GM21529 (cell line): ENCODE measurements at regions not wholly inside any gene's neighbourhood (a gene's known extent, or its start where the extent isn't known, plus 50 kb on each side); places are given as distances from the start of the nearest gene placed in this dataset.
"Not testable (repeated sequence)": the region's sequence is repeated elsewhere in the genome, so short reads cannot be mapped to it uniquely, and the experiment has no call there.

Source experiments
- ATAC-seq: cut with Tn5 transposase; IDR thresholded peaks from one replicate; pipeline ENCODE4 v1.9.1; 2021; ENCODE audit not compliant: unreplicated experiment

- ATAC-seq, result no peak
Measured at GRCh38 chr10:84571146-84571545, 242.8 kb downstream of the CCSER2 start.

- ATAC-seq, result no peak
Measured at GRCh38 chr10:84574102-84574501, 245.7 kb downstream of the CCSER2 start.

DNA sequence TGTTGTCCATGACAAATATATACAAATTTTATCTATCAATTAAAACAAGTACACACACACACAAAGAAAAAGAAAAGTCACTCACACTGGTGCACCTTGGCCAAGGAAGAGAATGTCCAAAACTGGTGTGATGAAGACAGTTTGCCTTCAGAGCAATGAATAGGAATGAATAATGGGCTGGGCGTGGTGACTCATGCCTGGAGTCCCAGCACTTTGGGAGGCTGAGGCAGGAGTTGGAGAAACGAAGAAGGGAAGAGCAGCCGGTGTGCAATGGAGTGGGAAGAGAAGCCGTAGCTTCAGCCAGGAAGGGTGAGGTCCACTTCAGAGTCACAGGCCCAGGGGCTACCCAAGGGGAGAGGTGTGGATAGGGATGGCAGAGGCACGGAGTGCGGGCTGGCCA lies 253.6 kb downstream of the CCSER2 start:
- ATAC-seq, result no peak

- no peak for ATAC-seq
Measured at GRCh38 chr10:84583501-84583900, 255.1 kb downstream of the CCSER2 start.

GRCh38 chr10:84587789-84588188 lies 259.4 kb downstream of the CCSER2 start:
- no peak for ATAC-seq

GRCh38 chr10:84588426-84588825 lies 260.0 kb downstream of the CCSER2 start:
- ATAC-seq, result no peak

GRCh38 chr10:84588971-84589370 lies 260.6 kb downstream of the CCSER2 start:
- ATAC-seq, result no peak

- no peak for ATAC-seq
Measured at GRCh38 chr10:84589526-84590205, 261.3 kb downstream of the CCSER2 start.

DNA sequence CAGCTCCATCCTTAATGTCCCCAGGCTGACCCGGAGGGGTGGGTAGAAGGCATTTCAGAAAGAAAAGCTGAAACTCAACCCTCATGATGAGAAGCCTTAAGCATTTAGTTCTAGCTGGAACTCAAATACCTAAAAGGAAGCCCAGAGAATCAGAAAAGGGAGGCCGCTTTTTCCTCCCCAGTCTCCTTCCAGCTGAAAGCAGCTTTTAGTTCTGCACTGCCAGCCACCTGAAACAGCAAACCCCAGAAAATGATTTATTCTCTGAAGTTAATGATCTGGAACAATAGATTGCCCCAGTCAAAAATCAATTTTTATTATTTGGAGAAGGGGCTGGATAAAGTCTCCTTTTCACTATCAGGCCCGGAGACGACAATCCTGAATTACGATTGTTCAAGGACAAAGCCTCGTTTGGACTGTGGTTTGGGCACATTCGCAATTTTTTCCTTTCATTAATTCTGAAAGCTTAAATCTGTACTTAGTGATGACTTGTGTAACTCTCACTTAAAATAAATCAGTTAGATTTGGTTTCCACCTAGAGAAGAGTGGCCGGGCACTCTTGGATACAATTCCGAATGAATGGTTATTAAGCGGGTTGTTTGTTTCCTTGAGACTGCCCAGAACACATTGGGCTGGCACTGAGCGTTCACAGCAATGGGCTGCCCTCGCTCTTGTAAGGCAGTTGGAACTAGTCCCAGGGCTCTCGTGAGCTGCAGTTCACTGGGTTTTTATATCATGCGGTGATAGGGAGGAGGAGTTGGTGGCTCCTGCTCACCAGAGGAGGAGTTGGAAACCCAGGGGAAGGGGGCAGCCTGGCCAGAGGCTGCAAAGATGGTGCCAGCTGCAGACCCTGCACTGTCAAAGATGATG lies 262.2 kb downstream of the CCSER2 start:
- ATAC-seq, result no peak

- ATAC-seq, result no peak
Measured at GRCh38 chr10:84593506-84593905, 265.1 kb downstream of the CCSER2 start.

DNA sequence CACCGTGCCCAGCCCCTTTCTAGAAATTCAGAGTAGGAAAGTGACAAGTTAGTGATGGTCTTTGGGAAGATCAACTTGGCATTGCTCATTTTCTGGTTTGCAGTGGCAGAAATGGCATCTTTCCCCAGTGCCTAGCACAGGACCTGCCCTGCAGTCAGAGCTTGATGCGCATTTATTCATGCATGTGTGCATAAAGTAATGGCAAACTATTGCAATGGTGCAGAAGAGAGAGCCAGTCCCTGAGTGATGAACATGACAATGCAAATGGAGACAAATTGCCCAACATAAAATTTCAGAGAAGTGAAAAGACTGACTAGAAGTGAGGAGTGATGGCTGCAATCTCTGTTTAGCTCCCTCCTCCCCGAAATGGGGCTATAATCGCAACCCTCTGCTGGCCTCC lies 268.2 kb downstream of the CCSER2 start:
- ATAC-seq, result no peak

DNA sequence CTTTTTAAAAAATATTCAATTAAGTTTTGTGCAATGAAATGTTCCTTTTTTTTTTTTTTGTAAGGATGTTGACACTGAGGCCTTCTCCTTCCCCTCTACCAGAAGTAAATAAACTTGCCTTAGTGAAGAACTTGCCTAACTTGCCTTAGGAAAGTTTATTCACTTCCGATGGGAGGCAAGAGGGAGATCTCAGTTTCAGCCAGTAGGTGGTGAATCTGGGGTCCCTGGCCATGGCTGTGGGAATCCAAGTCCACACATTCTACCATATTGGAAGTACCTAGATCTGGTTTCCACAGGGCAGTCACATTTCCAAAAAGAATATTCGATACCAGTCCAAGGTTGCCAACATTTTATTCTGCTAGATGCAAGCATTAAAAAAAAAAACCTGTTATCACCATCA lies 270.9 kb downstream of the CCSER2 start:
- ATAC-seq, result no peak

DNA sequence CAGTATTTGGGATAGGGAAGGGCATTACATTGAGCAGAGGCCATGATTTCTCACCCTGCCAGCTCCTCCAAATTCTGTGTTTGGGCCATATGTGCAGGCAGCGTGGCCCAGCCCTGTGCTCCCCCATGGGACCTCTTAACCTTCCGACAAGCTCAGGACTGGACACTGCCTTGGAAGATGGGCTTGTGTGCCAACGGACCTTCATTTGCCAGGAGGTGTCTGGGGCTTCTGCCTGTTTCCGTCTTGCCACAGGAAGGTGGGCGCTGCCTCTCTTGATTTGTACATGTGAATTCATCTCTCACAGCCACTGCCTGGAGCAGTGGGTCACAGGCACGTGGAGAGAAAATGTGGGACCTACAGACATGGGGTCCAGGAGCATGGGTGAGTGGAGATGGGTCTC lies 272.6 kb downstream of the CCSER2 start:
- no peak for ATAC-seq

DNA sequence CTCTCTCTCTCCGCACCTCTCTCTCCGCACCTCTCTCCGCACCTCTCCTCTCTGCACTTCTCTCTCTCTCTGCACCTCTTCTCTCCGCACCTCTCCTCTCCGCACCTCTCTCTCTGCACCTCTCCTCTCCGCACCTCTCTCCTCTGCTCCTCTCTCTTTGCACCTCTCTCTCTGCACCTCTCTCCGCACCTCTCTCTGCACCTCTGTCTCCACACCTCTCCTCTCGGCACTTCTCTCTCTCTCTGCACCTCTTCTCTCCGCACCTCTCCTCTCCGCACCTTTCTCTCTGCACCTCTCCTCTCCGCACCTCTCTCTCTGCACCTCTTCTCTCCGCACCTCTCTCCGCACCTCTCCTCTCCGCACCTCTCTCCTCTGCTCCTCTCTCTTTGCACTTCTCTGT lies 274.2 kb downstream of the CCSER2 start:
- ATAC-seq, result not testable (repeated sequence)

- no peak for ATAC-seq
Measured at GRCh38 chr10:84603971-84604370, 275.6 kb downstream of the CCSER2 start.

DNA sequence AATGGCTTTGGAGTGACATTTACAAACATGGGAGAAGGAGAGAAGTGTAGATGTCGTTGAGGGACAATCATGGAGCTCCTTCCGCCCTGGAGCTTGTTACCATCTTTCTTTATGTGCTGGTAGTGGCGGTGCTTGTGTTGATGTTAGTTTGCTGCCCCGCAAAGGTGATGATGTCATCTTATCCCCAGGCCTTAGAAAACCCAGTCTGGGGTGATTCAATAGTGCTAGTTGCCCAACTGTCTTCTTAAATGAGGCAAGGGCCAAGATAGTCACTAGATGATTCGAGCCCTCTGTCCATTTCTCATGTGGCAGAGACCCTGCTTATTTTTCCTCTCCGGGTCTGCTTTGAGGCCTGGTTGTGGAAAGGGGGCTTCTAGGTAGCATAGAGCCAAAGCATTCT lies 277.4 kb downstream of the CCSER2 start:
- no peak for ATAC-seq

DNA sequence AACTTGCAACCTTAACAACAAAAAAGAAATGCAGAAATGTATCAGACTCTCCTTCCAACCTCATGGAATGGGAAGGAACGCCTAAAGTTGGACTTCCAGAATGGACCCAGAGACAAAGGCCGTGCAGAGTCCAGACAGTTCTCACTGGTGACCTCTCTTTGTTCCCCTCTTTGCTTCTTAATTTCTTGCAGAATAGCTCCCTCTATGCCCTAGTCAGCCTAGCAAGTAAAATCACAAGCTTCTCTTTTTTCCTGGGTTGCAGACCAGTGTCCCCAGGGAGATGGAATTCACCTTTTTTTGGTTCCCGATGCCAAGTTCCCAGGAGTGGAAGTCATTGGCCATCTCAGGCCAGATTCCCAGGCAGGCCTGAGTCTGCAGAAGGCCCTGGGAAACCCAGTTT lies 278.0 kb downstream of the CCSER2 start:
- no peak for ATAC-seq

GRCh38 chr10:84607044-84607443 lies 278.7 kb downstream of the CCSER2 start:
- ATAC-seq, result no peak

DNA sequence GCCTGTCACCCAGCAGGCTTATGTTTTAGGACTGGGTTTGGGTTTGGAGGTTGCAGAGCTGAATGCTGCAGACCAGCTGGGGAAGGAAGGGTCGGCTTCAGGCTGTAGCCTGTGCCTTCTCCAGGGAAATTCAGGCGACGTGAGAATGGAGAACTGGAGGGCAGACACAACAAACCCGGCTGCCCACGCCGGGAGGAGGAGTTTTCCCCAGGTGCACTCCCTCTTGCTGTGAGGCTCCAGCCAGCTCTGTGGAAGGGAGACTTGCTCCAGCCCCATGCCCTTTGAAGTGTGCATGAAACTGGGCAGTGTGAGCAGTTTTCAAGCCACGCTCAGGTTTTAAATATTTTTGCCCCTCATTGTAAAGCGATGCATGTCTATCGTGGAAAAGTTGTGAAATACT lies 279.1 kb downstream of the CCSER2 start:
- ATAC-seq, result no peak

GRCh38 chr10:84608126-84608525 lies 279.7 kb downstream of the CCSER2 start:
- peak; percentile 69 for ATAC-seq

DNA sequence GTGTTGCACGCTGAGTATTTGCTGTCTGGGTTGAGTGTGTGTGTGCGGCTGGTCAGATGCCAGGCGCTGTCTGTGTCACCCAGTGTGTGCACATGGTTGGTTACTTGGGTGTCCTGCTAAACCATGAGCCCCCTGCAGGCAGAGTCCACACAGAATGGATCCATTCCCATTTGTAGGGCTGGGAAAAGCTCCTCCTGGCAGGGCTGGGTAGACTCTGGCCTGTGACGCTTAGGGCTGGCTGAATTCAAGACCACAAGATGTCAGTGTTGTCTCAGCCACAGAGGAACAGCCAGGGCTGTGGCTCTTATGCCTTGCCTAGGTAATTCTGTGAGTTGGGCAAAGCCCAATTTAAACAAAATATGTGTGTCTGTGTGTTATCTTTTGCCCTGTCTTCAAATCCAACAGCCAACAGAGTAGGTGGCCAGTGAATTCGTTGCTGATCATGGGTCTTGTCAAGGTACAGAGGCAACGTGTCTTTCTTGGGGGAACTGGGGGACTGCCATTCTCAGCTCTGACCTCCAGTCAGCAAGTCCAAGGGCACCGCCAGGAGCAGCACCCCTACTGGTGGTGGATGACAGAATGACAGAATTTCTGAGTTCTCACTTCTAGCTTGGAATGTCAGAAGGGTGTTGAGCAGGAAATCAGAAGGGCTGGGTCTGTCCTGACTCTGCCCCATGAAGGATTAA lies 285.1 kb downstream of the CCSER2 start:
- no peak for ATAC-seq
